Panc1 (cell line): ENCODE measurements at regions not wholly inside any gene's neighbourhood (a gene's known extent, or its start where the extent isn't known, plus 50 kb on each side); places are given as distances from the start of the nearest gene placed in this dataset.

Experiments used
- CTCF ChIP-seq: fragments of 450-650 bp; IDR thresholded peaks from 2 replicates; pipeline ENCODE4 v1.5.1; 2017; ENCODE audit warnings: mild to moderate bottlenecking
- POLR2AphosphoS5 ChIP-seq: IDR thresholded peaks from 2 replicates; pipeline ENCODE4 v1.6.1; 2012; ENCODE audit warnings: mild to moderate bottlenecking, low read depth, low read length, moderate library complexity
- REST ChIP-seq, 2 experiments: IDR thresholded peaks; 2 replicates each; pipeline ENCODE4 v1.6.1; 2011 to 2012; ENCODE audit warnings: low read depth in 2 of 2, control low read depth in 1 of 2, low read length in 1 of 2, mild to moderate bottlenecking in 1 of 2, moderate library complexity in 1 of 2; ENCODE audit not compliant: insufficient read depth in 1 of 2
- SIN3A ChIP-seq: IDR thresholded peaks from 2 replicates; pipeline ENCODE4 v1.6.1; 2012; ENCODE audit warnings: low read depth, mild to moderate bottlenecking, low read length, moderate library complexity, borderline replicate concordance; ENCODE audit not compliant: insufficient read depth
- TCF7L2 ChIP-seq: IDR thresholded peaks from 2 replicates; pipeline ENCODE4 v1.6.1; 2011; ENCODE audit warnings: mild to moderate bottlenecking, low read depth, low read length, inconsistent platforms

DNA sequence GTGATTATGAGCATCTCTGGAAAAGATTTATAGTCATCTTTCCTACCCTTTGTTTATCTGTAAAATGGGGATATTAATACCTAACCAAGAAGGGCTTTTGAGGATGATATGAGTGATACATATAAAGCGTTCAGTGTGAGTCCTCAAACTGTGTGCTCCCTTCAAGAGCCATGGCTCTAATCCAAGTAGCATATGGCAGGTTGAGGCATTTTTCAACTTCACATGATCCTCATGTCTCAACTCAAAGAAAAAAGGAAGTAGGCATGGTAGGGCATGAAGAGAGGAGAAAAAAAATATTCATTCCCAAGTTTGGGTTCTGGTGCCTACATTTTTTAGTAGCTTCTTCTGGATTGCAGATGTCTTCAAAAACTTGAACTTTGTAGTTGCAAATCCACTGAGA is 286.3 kb upstream of the ATP2B1 start:
- TF ChIP-seq SIN3A (no peak), CTCF (no peak), POLR2AphosphoS5 (no peak), REST (IDR thresholded peaks at IDR 0.05; ENCODE audit: insufficient read depth in 1 of 2, low read depth in 2 of 2, low read length in 1 of 2) (no peak), TCF7L2 (no peak)
